ENCODE measurements at regions not wholly inside any gene's neighbourhood (a gene's known extent, or its start where the extent isn't known, plus 50 kb on each side); places are given as distances from the start of the nearest gene placed in this dataset.

DNA sequence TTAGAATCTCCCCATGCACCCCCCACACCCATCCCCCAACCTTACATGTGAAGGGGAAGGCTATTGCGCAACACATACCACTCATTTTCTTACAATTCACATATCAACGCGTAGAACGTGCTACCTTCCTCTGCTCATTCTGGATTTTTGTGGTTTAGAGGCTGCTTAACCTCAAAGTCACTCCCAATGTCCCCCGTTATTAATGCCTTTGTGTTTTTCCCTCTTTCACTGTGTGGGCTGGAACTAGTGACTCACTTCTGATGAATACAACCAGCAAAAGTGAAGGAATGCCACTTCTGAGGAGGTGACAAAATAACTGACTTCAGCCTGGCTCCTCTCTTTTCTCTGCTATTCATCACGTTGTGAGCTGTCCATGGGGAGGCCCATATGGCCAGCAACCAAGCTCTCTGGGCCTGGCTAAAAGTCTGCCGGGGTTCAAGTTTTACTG is 342.5 kb upstream of the NXPH2 start:
- peak; percentile 49 for DNase-seq

GRCh38 chr2:139099721-139100120 is 319.5 kb upstream of the NXPH2 start:
- DNase-seq: peak; percentile 41

- no peak for DNase-seq
Measured at GRCh38 chr2:139098961-139099360, 318.8 kb upstream of the NXPH2 start.

DNA sequence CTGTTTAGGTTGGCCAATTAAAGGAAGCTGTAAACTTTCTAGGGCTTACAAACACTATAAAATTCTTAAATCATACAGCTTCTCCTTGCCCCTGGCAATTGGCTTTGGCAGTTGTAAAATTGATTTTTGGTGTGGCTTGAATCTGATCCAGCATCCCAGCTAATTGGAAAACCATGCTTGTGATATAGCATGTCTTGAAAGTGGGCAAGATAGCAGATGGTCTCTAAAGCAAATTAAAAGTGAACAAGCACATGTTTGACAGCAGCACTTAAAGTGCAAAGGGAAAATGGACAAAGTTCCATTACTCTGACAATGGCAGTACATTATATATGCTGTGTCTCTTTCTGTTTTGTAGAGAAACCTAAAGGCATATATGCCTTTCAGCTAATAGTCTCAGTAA is 302.9 kb upstream of the NXPH2 start:
- no peak for DNase-seq

- no peak for DNase-seq
Measured at GRCh38 chr2:139080244-139080643, 300.1 kb upstream of the NXPH2 start.

- DNase-seq: no peak
Measured at GRCh38 chr2:139079311-139079710, 299.1 kb upstream of the NXPH2 start.

- DNase-seq: no peak
Measured at GRCh38 chr2:139078376-139078775, 298.2 kb upstream of the NXPH2 start.

GRCh38 chr2:139077099-139077737 is 297.0 kb upstream of the NXPH2 start:
- no peak for DNase-seq

GRCh38 chr2:139067874-139068273 is 287.7 kb upstream of the NXPH2 start:
- DNase-seq: no peak

GRCh38 chr2:139067072-139067471 is 286.9 kb upstream of the NXPH2 start:
- no peak for DNase-seq

DNA sequence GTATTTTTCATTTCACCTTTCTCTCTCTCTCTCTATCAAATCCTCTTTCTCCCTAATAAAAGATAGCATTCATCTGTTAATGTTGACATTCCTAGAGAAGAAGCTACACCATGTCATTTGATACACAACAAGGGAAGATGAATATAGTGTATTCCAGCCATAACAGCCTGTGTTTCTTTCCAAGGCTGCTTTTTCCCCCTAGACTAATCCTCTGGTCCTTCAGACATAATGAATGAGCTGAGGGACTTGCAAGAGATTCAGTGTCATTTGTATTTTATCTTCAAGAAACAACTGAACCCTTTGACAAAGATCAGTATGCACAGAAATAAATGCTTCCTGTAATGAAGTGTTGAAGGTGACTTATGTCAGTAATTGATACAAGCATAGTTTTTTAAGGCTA is 284.0 kb upstream of the NXPH2 start:
- no peak for DNase-seq

GRCh38 chr2:139059617-139060016 is 279.4 kb upstream of the NXPH2 start:
- no peak for DNase-seq

DNA sequence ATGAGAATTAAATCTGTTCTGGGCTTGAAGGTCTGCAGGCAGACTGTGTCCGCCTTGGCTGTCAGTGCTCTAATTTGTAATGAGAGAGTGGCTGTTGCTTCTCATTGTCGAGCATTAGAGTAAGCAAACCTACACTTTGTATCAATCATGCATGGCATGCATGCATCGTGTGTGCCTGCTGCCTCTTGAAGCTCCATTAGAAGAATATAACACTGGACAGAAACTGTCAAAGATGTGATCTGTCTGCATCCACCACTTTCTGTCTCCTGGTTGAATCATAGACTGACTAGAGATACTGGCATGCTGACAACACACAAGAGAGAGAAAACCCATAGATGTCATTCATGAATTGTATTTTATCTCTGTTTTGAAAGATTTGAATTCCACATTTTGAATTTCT is 275.0 kb upstream of the NXPH2 start:
- no peak for DNase-seq

- DNase-seq: no peak
Measured at GRCh38 chr2:139048017-139048416, 267.8 kb upstream of the NXPH2 start.

GRCh38 chr2:139045524-139045923 is 265.3 kb upstream of the NXPH2 start:
- DNase-seq: no peak

DNA sequence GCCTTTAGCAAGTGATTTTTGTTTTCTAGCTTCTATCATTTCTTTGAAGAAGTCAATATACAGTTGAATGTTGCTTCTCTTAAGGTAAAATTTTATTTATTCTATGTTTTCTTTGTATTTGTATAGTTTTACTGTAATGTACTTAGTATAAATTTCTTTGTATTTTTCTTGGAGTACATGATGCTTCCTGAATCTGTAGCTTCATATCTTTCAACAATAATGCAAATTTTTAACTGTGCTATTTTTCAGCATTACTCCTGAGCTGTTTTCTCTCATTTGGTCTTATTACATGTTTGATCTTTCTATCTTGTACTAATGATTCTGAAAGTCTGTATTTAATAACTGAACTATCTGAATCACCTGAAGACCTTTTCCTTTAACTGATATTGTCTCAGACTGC is 253.9 kb upstream of the NXPH2 start:
- no peak for DNase-seq

GRCh38 chr2:139033300-139033699 is 253.1 kb upstream of the NXPH2 start:
- DNase-seq: peak; percentile 14

- peak; percentile 8 for DNase-seq
Measured at GRCh38 chr2:139031722-139032121, 251.5 kb upstream of the NXPH2 start.

GRCh38 chr2:139020287-139020686 is 240.1 kb upstream of the NXPH2 start:
- no peak for DNase-seq

- no peak for DNase-seq
Measured at GRCh38 chr2:139018252-139018651, 238.1 kb upstream of the NXPH2 start.

DNA sequence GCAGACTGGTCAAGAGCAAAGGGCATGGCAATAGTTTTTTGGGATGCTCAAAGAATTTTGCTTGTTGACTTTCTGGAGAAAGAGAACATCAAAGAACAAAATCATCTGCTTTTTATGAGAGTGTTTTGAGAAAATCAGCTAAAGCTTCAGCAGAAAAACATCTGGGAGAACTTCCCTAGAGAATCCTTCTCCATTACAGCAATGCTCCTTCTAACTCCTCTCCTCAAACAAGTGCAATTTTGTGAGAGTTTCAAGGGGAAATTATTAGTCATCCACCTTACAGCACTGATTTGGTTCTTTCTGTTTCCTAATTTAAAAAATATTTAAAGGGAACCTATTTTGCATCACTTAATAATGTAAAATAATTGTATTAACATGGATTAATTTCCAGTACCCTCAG is 226.9 kb upstream of the NXPH2 start:
- DNase-seq: no peak

GRCh38 chr2:139000131-139000785 is 220.1 kb upstream of the NXPH2 start:
- no peak for DNase-seq

- peak; percentile 38 for DNase-seq
Measured at GRCh38 chr2:138997856-138998517, 217.8 kb upstream of the NXPH2 start.

DNA sequence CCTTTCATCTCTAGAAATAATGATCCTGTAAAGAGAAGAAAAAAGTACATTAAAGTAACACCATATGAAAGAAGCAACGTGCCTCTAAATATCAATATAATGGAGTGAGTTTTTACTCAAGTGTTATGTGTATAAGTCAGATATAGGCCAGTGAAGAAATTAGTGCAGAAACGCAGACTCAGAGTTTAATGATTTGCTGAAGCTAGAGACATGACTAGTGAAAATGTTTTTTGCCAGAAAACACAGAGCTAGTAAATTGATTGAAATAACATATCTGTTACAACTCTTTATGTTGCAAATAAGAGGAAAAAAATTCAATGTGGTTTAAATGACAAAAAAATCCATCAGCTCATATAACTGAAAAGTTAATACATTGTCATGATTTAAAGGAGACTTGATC is 217.2 kb upstream of the NXPH2 start:
- no peak for DNase-seq

Data from kidney glomerular epithelial cell (primary cell).